ENCODE measurements at regions not wholly inside any gene's neighbourhood (a gene's known extent, or its start where the extent isn't known, plus 50 kb on each side); places are given as distances from the start of the nearest gene placed in this dataset.

- TF ChIP-seq CTCF (IDR thresholded peaks at IDR 0.05) (no peak), POLR2AphosphoS5 (IDR thresholded peaks at IDR 0.05) (no peak)
These were observed 163.3 kb upstream of the STARD13 start for GRCh38 chr13:33448889-33449288.

All from esophagus muscularis mucosa (tissue), 3 donors.